ENCODE measurements at regions not wholly inside any gene's neighbourhood (a gene's known extent, or its start where the extent isn't known, plus 50 kb on each side); places are given as distances from the start of the nearest gene placed in this dataset.

GRCh38 chr1:29880556-29880955 is 644.2 kb downstream of the PTPRU start:
- no peak for TF ChIP-seq CTCF (IDR thresholded peaks at IDR 0.05)
- no peak for TF ChIP-seq POLR2AphosphoS5 (IDR thresholded peaks at IDR 0.05)
